CD4-positive, alpha-beta T cell treated with Interleukin-12 subunit alpha and Interleukin-12 subunit beta, for 1 hour (primary cell): ENCODE measurements at regions not wholly inside any gene's neighbourhood (a gene's known extent, or its start where the extent isn't known, plus 50 kb on each side); places are given as distances from the start of the nearest gene placed in this dataset.
"Not testable (repeated sequence)": the region's sequence is repeated elsewhere in the genome, so short reads cannot be mapped to it uniquely, and the experiment has no call there.

ENCODE experiments used
- DNase-seq: peaks from one replicate; pipeline ENCODE4 v3.0.0-alpha.2; 2020

GRCh38 chr10:93127642-93128215, 54.0 kb downstream of the CYP26A1 start:
- not testable (repeated sequence) for DNase-seq

GRCh38 chr10:93131986-93132385, 58.3 kb downstream of the CYP26A1 start:
- no peak for DNase-seq

GRCh38 chr10:93138113-93138870, 64.6 kb downstream of the CYP26A1 start:
- DNase-seq = no peak

- no peak for DNase-seq
Measured at GRCh38 chr10:93139059-93139655, 65.5 kb downstream of the CYP26A1 start.

GRCh38 chr10:93142534-93142933, 68.8 kb downstream of the CYP26A1 start:
- DNase-seq = no peak

GRCh38 chr10:93143281-93143680, 69.6 kb downstream of the CYP26A1 start:
- DNase-seq = no peak

- no peak for DNase-seq
Measured at GRCh38 chr10:93146336-93146735, 72.6 kb downstream of the CYP26A1 start.

GRCh38 chr10:93147281-93147680, 73.6 kb downstream of the CYP26A1 start:
- DNase-seq = no peak

GRCh38 chr10:93148476-93148875, 74.8 kb downstream of the CYP26A1 start:
- no peak for DNase-seq

GRCh38 chr10:93149761-93150160, 76.1 kb downstream of the CYP26A1 start:
- no peak for DNase-seq

- DNase-seq = no peak
Measured at GRCh38 chr10:93150289-93150688, 76.6 kb downstream of the CYP26A1 start.

- DNase-seq = no peak
Measured at GRCh38 chr10:93150990-93151547, 77.4 kb downstream of the CYP26A1 start.

- no peak for DNase-seq
Measured at GRCh38 chr10:93152136-93152535, 78.4 kb downstream of the CYP26A1 start.

GRCh38 chr10:93154531-93154930, 80.8 kb downstream of the CYP26A1 start:
- DNase-seq = no peak

- no peak for DNase-seq
Measured at GRCh38 chr10:93160140-93160539, 86.4 kb downstream of the CYP26A1 start.

GRCh38 chr10:93160829-93161228, 87.1 kb downstream of the CYP26A1 start:
- DNase-seq = no peak

GRCh38 chr10:93165367-93165766, 91.7 kb downstream of the CYP26A1 start:
- DNase-seq = no peak

- DNase-seq = no peak
Measured at GRCh38 chr10:93166134-93166533, 92.4 kb downstream of the CYP26A1 start.

GRCh38 chr10:93171837-93172236, 98.1 kb downstream of the CYP26A1 start:
- no peak for DNase-seq

GRCh38 chr10:93173967-93174845, 100.5 kb downstream of the CYP26A1 start:
- no peak for DNase-seq

- DNase-seq = no peak
Measured at GRCh38 chr10:93175490-93175889, 101.8 kb downstream of the CYP26A1 start.

- no peak for DNase-seq
Measured at GRCh38 chr10:93177511-93177910, 103.8 kb downstream of the CYP26A1 start.

GRCh38 chr10:93178226-93178625, 104.5 kb downstream of the CYP26A1 start:
- no peak for DNase-seq
